ENCODE measurements at regions not wholly inside any gene's neighbourhood (a gene's known extent, or its start where the extent isn't known, plus 50 kb on each side); places are given as distances from the start of the nearest gene placed in this dataset.

DNA sequence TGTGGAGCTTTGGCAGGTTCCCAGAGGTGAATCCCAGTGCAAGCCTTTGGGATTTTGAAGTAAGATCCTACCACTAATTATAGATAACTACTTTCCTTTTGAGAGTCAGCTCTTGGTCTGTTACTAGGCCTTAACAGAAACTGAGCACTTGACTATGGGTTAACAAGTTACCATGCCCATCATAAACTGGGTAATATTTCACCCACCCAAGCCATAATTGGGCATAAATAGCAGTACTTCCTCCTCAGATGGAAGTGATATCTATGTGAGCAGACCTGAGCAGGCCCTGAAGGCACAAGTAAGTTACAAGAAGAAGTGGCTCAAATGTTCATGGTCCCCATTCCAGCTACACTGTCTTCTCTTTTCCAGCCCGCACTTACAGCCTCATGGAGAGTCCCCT is 475.9 kb downstream of the LRRIQ3 start:
- TF ChIP-seq, protein P1, sequence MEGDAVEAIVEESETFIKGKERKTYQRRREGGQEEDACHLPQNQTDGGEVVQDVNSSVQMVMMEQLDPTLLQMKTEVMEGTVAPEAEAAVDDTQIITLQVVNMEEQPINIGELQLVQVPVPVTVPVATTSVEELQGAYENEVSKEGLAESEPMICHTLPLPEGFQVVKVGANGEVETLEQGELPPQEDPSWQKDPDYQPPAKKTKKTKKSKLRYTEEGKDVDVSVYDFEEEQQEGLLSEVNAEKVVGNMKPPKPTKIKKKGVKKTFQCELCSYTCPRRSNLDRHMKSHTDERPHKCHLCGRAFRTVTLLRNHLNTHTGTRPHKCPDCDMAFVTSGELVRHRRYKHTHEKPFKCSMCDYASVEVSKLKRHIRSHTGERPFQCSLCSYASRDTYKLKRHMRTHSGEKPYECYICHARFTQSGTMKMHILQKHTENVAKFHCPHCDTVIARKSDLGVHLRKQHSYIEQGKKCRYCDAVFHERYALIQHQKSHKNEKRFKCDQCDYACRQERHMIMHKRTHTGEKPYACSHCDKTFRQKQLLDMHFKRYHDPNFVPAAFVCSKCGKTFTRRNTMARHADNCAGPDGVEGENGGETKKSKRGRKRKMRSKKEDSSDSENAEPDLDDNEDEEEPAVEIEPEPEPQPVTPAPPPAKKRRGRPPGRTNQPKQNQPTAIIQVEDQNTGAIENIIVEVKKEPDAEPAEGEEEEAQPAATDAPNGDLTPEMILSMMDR (IDR thresholded peaks at IDR 0.05) = no peak
- no peak for TF ChIP-seq EZH2 (IDR thresholded peaks at IDR 0.05; ENCODE audit: borderline replicate concordance, insufficient read depth, low read depth, low read length, poor library complexity, severe bottlenecking)

All from B cell (primary cell).